T1000 (cell line): ENCODE measurements at regions not wholly inside any gene's neighbourhood (a gene's known extent, or its start where the extent isn't known, plus 50 kb on each side); places are given as distances from the start of the nearest gene placed in this dataset.

Experiments
- DNase-seq: peaks from one replicate; lab custom pipeline; 2025; ENCODE audit warnings: mixed read lengths; lab: John Stamatoyannopoulos, UW

DNA sequence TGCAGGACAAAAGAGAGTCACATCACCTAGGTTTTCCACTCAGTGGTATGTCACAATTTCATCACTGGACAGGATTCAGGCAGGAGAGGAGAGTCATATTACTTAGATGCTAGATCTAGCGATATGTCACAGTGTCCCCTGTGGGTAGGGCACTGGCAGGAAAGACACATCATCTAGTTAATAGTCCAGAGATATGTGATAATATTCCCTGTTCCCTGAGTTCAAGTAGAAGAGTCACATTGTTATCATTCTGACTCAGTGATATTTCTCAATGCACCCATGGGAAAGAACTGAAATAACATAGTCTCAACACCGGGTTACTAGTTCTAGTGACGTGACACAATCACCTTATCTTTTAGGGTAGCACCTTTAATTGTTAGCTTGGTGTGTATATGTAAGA lies 944.0 kb upstream of the TSPY4 start:
- DNase-seq: peak; percentile 23

DNA sequence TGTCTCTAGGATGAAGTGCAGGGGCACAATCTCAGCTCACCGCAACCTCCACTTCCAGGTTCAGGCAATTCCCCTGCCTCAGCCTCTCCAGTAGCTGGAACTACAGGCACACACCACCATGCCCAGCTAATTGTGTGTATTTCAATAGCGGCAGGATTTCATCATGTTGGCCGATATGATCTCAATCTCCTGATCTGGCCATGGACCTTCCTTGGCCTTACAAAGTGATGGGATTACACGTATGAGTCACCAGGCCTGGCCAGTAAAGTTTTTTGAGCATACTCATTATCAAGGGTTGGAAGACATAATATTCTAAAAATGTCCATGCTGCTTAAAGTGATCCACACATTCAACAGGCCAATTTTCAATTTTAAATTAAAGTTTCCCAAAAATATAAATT lies 914.4 kb upstream of the TSPY4 start:
- DNase-seq: no peak

DNA sequence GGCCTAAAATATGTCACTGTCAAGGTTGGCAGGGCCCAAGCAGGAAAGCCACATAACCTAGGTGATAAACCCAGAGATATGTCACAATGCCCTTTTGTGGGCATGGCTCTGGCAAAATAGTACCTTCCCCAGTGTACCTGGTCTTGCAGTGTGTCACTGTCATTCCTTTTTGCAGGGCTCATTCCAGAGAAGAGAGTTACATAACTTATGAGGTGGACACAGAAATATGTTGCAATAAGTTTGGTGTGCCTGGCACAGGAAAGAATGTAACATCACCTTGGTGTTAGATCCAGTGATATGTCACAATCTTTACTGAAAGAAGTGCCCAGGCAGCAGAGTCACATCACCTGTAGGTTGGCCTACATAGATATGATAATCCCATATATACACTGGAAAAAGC lies 910.8 kb upstream of the TSPY4 start:
- no peak for DNase-seq

DNA sequence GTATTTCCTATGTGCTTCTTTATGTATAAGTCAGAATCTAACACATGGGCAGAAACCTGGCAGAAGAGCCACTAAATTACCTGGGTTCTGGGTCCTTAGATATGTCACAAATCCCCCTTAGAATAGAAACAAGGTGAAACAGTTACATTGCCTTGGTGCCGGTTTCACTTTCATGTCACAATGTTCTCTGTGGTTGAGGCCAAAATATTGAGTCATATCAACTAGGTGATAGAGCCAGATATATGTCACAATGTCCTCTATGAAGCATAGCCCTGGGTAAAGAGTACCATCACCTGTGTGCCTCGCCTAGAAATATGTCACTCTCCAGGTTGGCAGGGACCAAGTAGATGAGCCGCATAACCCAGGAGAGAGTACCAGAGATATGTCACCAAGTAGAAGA lies 899.8 kb upstream of the TSPY4 start:
- DNase-seq: no peak

DNA sequence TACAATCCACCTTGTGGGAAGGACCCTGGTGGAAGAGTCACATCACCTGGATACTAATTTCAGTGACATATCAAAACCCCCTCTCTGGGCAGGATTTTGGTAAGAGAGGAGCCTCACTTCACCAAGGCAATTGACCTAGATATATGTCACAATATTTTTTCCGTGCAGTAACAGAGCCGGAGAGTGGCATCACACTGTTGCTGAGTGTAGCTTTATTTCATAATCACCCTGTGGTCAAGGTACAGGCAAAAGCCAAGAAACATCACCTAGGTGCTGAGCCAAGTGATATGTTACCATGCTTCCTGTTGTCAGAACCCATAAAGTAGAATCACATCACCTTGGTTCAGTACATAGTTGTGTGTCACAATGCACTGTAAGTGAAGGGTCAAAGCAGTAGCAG lies 895.2 kb upstream of the TSPY4 start:
- no peak for DNase-seq

DNA sequence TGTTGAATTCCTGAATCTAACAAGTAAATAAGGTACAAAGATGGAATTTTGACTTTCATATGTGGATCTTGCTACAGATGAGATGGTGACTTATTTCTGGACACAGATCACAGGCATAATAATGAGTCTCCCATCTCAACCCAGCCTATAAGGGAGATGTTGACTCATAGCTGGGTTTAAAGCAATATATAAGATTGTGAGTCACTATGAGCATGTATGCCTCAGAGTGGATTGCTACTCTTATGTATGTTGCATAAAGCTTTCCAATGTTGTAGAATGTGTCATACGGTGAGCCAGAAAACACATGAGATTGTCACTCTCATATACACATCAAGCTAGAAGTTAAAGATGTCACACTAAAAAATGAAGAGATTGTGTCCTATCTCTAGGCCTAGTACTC lies 884.3 kb upstream of the TSPY4 start:
- DNase-seq: no peak

DNA sequence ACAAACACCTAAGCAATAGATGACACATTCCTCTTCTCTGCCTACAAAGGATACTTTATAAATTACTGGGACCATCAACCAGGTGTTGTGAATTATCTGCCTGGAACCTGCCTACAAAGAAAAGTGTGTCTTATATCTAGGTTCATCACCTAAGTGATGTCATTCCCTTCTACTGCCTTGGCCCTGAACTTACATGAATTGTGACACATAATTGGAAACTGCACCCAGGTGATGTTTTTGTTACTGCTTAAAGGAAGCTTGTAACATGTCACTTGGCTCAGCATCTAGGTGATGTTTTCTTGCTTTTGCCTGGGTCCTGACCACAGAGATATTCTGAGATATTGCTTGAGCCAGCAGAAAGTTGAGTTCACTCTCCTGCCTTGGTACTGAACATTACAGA lies 870.5 kb upstream of the TSPY4 start:
- no peak for DNase-seq

DNA sequence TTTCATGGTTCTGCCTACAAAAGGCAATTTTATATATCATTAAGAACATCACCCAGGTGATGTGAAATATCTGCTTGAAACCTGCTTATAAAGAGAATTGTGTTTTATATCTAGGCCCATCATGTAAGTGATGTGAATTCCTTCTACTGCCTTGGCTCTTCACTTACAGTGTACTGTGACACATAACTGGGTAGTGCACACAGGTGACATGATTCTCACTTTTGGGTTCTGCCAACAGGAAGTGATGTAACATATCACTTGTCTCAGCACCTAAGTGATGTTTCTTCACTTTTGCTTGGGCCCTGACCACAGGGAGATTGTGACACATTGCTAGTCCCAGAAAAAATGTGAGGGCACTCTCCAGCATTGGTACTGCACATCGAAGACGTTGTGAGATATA lies 867.0 kb upstream of the TSPY4 start:
- no peak for DNase-seq

DNA sequence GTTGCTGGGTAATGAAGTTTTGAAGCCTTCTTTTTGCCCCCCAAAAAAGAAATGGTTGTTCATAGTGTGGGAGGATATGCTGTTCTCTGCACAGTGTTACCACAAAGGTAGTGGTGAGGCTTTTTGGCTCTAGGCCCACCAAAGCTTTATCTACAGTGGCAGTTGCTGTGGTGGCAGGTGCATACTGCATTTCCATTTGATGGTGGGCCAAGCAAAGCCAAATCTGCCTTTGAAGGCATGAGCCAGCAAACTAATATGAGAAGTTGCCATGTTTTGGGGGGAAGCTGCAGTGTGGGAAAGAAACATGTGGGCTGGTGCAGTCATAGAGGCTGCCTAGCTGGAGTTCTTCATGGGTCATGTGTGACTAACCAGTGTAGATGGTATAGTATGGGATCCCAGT lies 858.1 kb upstream of the TSPY4 start:
- no peak for DNase-seq

DNA sequence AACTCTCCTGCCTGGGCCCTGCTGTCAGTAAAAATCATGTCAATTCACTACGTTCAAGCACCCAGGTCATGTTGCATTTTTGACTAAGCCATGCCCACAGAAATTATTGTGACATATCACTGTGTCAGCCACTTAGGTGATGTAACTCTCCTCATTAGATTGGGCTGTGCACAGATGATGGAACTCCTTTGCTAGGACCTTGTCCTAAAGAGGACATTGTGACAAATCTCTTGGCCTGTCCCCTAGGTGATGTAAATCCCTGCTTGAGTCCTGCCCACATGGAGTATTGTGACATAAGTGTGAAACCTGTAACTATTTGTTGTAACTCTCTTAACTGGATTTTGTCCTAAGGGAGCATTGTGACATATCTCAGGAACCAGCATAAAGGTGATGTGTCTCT lies 848.3 kb upstream of the TSPY4 start:
- DNase-seq: no peak

DNA sequence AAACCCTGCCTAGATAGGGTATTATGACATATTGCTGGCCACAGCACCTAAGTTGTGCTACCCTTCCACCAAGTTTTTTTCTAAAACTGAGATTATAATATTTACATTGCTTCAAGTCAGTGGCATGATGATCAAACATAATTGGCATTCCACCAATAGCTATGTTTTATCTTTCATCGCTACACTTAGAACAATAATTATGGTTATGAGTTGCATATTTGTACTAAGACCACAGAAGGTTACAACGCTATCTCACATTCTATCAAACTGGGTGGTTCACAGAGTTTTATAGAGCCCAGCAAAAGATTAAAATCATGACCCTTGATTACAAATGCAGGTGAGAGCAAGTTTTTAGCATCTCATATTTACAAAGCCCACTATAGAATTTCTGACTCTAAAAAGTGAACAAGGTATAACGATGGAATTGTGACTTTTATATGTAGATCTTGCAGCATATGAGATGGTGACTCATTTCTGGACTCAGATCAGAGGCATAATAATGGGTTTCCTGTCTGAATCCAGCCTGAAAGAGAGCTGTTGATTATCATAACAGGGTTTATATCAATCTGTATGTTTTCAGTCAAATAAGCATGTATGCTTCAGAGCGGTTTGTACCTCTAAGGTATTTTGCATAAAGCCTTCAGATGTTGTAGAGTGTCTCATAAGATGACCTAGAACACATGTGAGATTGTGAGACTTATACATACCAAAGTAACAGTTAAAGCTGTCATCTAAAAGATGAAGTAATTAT lies 847.2 kb upstream of the TSPY4 start:
- DNase-seq: no peak

DNA sequence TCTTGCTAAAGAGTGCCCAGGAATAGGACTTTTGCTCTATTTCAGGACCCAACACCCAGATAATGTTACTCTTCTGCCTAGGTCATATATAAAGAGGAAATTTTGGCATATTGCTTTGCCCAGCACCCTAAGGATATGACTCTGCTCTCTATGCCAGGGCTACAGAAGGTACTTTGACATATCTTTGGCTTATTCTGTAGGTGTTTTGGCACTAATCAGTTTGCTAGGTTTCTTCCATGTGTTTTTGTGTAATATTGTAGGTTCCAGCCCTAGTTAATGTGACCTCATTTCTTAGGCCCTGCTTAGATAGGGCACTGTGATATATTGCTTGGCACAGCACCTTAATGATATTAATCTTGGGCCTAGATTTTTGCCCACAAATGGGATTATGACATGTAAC lies 842.9 kb upstream of the TSPY4 start:
- no peak for DNase-seq

DNA sequence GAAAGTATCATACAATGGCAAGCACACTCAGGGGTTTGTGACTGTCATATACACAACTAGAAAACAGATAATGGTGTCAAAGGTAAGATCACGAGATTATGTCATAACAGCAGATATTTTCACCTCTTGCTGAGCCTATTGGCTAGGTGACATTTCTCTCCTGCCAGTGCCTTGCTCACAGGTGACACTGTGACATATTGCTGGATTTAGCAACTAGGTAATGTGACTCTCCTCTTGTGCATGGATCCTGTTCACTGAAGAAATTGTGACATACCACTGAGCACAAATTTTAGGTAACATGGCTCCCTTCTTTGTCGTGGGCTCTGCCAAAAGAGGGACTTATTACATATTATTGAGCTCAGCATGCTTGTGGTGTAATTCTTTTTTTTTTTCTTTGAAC lies 842.0 kb upstream of the TSPY4 start:
- DNase-seq: no peak

DNA sequence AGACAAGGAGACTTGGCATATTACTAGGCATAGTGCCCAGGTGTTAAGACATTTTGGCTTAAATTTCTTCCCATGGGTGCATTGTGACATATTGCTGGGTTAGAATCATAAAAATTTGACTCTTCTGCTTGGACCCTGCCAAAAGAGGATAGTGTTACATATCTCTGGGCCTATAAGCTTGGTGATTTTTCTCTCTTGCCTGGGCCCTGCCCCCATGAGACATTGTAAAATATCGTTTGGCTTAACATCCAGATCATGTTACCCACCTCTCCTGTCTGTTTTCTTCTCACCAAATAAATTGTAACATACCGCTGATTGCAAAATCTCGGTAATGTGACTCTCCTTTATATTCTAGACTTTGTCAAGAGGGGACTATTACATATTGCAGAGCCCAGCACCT lies 836.4 kb upstream of the TSPY4 start:
- no peak for DNase-seq

DNA sequence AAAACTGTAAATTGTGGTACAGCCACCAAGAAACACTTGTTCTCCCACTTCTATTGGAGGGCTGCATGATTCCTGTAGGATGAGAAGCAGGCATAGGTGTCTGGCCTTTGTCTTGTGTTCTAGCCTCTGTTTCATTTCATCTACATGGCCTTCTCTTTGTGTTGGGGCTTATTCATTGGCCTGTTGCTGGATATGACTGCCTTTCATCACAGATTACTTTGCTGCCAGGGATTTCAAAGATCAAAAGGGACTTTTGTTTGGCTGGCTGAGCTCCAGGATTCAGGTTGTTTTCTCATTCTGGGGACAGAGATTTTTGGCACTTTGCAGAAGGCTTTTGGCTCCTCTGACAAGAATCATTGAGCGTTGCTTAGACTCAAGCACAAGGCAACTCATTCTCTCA lies 803.8 kb upstream of the TSPY4 start:
- no peak for DNase-seq

DNA sequence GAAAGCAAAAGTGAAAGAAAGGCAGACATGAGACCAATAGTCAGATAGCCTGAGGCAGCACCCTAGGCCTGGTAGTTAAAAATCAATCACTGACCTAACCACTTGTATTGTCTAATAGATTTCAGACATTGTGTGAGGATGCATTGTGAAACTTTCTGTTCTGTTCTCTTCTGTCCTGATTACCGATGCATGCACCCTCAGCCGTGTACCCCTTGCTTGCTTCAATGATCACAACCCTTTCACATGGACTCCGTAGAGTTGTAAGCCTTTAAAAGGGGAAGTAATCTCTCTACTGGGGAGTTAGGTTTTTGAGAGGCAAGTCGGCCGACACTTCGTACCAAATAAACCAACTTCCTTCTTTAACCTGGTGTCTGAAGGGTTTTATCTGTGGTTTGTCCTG lies 801.6 kb upstream of the TSPY4 start:
- DNase-seq: no peak

DNA sequence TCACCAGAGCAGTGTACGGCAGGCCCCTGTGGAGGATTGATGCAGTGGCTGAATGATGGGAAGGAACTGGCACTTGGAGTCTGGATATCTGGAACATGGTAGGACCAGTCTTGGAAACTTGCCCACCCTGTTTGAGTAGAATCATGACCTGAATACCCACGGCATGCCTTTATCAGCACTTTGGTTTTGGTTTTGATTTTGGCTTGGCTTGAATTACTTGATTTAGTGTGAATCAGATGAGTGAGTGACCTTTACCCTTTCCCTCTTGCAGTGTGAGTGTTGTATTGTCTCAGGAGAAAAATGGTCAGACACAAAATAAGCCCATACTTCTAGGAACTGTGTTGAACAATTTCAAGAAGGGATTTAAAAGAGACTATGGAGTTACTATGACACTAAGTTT lies 801.0 kb upstream of the TSPY4 start:
- no peak for DNase-seq

DNA sequence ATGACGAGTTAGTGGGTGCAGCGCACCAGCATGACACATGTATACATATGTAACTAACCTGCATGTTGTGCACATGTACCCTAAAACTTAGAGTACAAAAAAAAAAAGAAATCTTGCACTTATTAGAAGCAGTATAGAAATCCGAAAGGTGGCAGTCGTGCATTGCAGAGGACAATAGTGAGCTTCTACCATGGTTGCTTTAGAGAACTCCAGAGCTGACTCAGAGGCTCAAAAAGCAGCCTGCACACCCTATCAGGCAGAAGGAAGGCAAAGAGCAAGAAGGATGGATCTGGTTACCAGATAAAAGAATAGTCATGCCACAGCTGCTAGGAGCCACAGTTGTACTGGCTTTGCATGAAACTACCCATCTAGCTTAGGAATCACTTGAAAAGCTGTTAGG lies 796.0 kb upstream of the TSPY4 start:
- DNase-seq: no peak

DNA sequence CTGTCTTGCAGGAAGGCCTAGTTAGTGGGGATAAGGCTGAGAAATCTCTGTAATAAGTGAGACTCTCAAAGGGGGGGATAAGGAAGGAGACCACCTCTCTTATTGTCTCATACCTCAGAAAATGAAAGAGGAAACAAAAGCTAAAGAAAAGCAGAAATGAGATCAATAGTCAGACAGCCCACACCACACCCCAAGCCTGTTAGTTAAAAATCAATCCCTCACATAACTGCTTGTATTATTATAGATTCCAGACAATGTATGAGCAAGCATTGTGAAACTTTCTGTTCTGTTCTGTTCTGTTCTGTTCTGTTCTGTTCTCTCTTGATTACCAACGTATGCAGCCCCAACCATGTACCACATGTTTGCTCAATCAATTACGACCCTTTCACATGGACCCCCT lies 792.5 kb upstream of the TSPY4 start:
- DNase-seq: no peak

DNA sequence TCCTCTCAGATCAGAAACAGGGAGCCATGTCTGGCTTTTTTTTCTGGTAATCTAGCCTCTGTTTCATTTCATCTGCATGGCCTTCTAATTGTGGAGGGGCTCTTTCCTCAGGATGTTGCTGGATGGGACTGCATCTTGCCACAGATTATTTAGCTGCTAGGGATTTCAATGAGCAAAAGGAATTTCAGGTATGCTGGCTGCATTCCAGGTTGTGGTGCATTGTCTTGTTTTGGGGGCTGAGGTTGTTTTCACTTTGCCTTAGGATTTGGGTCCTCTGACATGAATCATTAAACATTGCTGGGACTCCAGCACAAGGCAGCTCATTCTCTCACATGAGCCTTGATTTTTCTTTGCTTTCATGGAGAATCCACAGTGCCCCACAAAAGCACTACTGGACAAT lies 789.3 kb upstream of the TSPY4 start:
- no peak for DNase-seq

DNA sequence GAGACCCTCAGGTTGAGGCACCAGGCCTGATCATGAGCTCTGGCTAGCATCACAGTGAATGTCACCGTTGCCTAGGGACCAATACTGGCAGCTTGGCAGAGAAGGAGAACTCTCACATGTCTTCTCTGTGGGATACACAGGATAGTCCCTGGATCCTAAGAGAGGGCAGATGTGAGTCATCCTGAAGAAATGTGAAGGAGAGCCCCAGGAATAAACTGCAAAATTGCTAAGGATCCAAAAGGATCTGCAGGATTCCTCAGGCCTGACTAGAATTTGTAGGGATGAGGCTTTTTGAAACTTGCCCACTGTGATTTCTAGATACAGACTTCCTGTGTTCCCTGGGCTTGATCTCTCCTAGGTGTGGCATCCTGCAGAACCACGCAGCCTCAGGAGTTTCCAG lies 785.9 kb upstream of the TSPY4 start:
- no peak for DNase-seq

DNA sequence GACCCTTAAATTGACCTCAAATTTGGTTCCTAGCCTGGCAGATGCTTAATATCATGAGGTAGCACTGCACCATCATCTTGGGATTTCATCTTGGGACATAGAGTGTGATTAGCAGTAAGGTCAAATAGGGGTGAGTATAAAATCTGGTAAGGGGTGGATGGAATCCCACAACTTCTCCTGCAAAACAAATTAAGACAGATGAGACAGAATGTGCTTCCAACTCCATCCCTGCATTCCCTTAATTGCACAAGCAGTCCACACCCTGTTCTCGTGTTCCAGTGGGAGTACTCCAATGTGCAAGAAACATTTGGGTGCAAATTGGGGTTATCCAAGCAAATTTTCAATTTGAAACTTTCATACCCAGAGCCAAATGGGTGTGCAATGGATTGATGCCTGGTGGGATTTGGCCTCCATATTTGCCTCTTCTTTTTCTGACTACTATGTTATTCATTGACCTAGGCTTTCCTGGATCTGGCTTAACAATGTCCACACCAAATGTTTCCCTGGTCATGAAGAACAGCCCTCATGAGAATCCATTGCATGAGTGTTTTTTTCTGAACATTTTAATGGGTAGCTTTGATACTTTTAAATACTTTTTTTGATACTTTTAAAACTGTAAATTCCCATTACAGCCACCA lies 785.0 kb upstream of the TSPY4 start:
- DNase-seq: no peak

DNA sequence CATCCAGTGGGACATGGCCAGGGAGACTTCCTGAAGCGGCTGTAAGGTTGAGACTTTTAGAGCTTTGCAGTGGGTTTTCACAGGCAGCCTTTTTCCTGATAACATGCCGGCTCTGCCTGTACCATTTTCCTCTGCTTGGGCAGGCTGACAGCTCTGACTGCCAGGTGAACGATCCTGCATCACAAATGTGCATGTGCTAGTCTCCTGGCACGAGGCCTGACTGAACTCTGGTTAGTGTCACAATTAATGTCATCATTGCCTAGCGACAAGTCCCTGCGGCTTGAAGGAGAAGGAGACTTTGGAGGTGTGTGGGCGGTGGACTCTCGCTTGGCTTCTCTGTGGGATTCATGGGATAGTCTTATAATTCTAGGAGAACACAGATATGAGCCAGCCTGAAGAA lies 783.6 kb upstream of the TSPY4 start:
- DNase-seq: no peak

DNA sequence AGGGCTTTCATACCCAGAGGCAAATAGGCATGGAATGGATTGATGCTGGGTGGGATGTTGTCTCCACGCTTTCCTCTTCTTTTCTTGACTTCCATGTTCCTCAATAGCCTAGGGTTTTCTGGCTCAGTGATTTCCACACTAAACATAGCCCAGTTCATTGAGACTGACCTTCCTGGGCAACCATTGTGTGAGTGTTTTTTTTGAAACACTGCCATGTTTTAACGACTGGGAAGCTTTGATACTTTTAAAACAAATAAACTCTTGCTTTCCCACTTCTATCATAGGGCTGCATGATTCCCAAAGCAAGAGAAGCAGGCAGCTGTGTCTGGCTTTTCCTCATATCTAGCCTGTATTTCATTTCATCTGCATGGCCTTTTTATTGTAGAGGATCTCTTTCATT lies 775.9 kb upstream of the TSPY4 start:
- no peak for DNase-seq
